NCI-H1694 treated with DMSO at 0.1 percent for 48 hours (cell line): ENCODE measurements at regions not wholly inside any gene's neighbourhood (a gene's known extent, or its start where the extent isn't known, plus 50 kb on each side); places are given as distances from the start of the nearest gene placed in this dataset.
A peak's percentile ranks its signal among the peaks of the same experiment; 100 is the strongest.

ENCODE experiments used
- DNase-seq: peaks from one replicate; lab custom pipeline; 2025; lab: John Stamatoyannopoulos, UW

DNA sequence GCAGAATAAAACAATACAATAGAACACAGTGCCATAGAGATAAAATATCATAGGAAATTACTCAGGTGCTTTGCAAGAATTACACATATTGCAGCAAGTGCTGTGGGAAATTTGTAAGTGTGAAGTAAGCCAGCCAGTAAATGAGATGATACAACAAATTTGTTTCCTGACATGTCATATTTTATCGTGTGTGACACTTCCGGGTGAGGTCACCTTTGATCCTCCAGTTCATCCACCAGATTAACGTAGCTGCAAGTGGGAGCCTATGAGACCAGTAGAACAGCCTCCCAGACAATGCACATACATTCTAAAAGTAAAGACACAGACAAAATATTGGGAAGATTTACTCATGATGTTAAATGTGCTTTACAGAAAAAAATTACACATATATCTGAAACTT is 72.2 kb downstream of the PRDM9 start:
- DNase-seq = peak; percentile 26

GRCh38 chr5:23583081-23583480 is 75.7 kb downstream of the PRDM9 start:
- DNase-seq = no peak

DNA sequence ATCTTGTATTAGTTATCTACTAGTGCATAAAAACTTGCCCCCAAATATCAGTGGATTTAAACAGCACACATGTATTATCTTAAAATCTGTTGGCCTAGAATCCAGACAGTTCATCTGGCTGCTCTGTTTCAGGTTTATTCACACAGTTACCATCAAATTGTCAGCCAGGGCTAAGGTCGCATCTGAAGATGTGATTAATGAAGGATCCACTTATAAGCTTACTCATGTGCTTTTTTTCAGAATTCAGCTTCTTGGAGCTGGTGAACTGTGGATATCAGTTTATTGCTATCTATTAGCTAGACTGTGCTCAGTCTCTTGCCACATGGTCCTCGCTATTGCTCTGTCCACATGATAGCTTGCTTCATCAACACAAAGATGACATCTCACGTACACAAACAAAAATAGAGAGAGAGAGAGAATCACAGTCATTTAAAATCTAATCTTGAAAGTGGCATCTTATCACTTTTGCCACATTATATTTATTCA is 81.5 kb downstream of the PRDM9 start:
- DNase-seq = no peak

DNA sequence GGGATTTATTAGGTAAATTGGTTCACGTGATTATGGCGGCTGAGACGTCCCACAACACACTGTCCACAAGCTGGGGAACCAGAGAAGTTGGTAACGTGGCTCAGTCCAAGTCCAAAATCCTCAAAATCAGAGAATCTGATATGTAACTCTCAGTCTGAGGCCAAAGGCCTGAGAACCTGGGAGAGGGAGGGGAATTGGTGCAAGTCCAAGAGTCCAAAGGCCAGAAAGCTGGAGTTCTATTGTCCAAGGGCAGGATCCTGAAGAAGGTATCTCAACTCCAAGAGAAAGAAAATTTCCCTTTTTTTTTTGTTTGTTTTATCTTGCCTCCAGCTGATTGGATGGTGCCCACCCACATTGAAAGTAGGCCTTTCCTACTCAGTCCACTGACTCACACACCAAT is 83.8 kb downstream of the PRDM9 start:
- no peak for DNase-seq

GRCh38 chr5:23606927-23607326 is 99.5 kb downstream of the PRDM9 start:
- no peak for DNase-seq

DNA sequence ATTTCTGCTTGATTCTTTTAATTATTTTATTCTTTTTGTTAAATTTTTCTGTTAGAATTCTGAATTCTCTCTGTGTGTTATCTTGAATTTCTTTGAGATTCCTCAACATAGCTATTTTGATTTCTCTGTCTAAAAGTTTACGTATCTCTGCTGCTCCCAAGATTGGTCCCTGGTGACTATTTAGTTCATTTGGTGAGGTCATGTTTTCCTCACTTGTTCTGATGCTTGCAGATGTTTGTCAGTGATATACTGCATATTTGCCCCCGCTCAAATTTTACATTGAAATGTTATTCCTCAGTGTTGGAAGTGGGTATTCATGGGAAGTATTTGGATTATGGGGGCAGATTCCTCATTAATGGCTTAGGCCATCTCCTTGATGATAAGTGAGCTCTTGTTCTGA is 105.3 kb downstream of the PRDM9 start:
- no peak for DNase-seq

- no peak for DNase-seq
These were observed 106.2 kb downstream of the PRDM9 start for GRCh38 chr5:23613566-23613965.

- no peak for DNase-seq
These were observed 107.0 kb downstream of the PRDM9 start for GRCh38 chr5:23614422-23614821.

- DNase-seq = no peak
These were observed 119.6 kb downstream of the PRDM9 start for GRCh38 chr5:23626961-23627360.

- DNase-seq = no peak
These were observed 120.6 kb downstream of the PRDM9 start for GRCh38 chr5:23627976-23628375.

- no peak for DNase-seq
These were observed 122.0 kb downstream of the PRDM9 start for GRCh38 chr5:23629396-23629795.

DNA sequence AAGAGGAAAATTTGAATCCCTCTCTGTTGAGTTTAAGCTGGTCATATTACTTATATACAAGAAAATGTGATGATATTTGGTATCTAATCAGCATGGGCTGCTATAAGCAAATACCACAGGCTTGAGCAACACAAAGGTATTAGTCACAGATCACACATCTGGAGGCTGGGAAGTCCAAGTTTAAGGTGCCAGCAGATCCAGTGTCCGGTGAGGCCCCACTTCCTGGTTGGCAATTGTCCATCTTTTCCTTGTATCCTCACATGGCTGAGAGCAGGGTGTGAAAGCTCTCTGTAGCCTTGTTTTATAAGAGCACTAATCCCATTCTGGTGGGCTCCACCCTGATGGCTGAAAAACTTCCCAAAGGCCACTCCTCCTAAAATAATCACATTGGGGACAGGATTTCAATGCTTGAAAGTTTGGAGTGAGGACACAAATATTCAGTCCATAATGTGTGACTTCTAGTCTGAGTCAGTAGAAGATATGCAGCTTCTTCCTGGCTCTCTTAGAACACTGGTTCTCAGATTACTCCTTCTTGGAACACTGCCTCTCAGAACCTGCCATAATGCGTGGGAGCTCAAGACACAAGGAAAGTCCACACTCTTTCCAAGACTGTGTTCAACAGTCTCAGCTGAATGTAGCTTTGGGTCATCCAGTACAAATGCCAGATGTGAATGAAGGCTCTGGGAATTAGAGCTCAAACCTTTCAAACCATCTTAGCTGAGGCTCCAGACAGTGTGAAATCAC is 124.1 kb downstream of the PRDM9 start:
- no peak for DNase-seq

DNA sequence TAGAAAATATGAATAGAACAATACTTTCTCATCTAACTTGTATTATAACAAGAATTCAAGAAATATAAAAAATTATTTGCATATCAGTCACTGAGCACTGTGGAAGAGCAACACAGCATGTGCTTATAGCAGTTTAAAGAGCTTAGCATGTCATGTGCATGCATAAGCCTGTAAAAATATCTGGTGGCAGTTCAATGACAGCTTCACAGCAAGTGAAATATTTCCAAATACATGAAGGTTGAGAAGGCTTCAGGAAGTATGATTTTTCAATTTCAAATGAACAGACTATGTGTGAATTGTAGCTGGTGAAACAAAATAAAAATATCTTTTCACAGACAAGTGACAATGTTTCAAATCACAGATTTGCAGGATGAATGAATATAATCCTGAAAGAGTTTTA is 128.5 kb downstream of the PRDM9 start:
- DNase-seq = no peak

GRCh38 chr5:23639326-23639725 is 131.9 kb downstream of the PRDM9 start:
- DNase-seq = no peak

GRCh38 chr5:23648656-23649055 is 141.2 kb downstream of the PRDM9 start:
- no peak for DNase-seq

DNA sequence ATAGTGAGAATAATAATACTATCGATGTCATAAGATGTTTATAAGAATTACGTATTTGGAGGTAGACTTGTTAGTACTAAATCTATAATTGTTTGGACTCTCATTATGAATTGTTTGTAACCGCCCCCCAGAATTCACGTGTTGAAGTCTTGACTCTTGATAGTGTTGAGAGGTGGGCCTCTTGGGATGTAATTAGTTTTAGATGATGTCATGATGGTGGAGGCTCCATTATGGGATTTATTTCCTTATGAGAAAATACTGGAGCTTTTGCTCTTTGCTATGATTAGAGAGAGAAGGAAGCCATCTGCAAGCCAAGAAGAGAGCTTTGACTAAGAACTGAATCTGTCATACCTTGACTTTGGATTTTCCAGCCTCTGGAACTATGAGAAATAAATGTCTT is 142.2 kb downstream of the PRDM9 start:
- DNase-seq = no peak

DNA sequence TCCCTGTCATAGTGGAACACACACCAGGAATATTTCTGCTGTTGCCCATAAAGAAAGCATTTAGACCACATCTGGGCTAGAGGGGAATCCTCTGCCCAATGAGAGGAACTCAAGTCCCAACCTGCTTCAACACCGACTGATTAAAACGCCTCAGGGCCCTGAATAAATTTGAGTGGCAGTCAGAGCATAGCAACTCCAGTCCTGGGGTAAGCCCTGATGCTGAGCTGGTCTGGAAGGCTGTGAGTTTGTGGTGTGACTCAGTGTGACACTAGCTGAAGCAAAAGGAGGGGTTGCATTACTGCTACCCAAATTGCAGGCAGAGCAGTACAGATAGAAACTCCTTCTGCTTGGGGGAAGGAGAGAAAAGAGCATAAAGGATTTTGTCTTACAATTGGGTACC is 148.3 kb downstream of the PRDM9 start:
- no peak for DNase-seq

GRCh38 chr5:23675456-23675855 is 168.0 kb downstream of the PRDM9 start:
- no peak for DNase-seq

DNA sequence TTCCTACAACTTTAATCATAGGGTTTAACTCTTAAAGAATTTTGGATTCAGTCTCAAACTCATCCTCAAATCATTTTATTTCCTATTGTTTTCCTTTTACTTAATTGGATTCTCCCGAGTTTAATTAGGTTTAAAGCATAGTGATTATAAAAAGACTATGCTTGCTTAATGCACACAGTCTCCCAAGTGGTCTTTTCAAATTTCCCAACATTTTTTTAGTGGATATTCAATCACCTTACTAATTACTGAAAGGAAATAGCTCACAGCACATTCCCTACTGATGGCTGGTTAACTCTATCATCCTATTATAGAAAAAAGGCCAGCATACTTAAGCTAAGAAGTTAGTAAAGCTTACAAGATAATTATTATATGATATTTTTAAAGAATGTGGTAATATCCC is 170.6 kb downstream of the PRDM9 start:
- no peak for DNase-seq

- no peak for DNase-seq
These were observed 176.7 kb downstream of the PRDM9 start for GRCh38 chr5:23684103-23684502.

- no peak for DNase-seq
These were observed 196.8 kb downstream of the PRDM9 start for GRCh38 chr5:23703940-23704855.

DNA sequence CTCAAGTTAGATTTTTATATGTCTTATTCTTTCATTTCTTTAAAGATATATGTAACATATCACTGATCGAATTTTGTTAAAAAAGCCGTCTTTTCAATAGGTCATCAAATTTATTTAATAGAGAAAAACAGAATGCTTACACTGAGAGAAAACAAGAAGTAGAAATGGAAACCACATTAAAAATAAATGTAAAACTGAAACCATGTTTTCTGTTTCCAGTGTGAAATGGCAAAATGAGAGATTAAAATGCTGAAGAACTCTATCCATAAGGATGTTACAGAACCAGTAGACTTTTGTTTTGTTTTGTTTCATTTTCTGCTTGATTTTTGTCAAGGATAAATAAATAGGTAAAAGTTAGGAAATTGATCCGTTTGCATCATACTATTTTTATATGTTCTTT is 210.1 kb downstream of the PRDM9 start:
- no peak for DNase-seq

DNA sequence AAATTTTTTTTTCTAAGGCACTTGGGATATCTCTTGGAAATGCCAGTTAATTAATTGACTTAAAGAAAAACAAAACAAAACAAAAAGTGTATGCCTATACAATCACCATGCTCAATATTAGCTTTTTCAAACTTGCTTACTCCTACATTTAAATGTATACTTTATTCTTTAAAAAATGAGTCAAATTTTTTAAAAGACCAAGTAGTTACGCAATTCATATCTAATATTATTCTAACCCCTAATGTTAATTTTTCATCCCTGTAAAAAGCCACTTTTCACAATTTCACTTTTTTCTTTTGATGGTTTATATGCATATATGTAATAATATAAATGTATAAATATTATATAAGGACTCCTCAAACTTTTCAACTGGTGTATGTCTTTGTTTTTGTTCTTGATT is 211.2 kb downstream of the PRDM9 start:
- DNase-seq = no peak
